ENCODE measurements at regions not wholly inside any gene's neighbourhood (a gene's known extent, or its start where the extent isn't known, plus 50 kb on each side); places are given as distances from the start of the nearest gene placed in this dataset.

- Histone ChIP-seq H3K4me3 (ENCODE audit: low read length) (no peak overlapping the region), H3K4me2 (ENCODE audit: low read length) (no peak overlapping the region), H3F3A (ENCODE audit: insufficient read depth, low read length, poor library complexity, severe bottlenecking) (no peaks in the 10 kb centered on the region), H3K9me2 (ENCODE audit: insufficient read depth, low read length) (no peaks in the 10 kb centered on the region), H3K27me3 (ENCODE audit: insufficient read depth, low read depth, low read length) (no peaks in the 10 kb centered on the region), H3K79me2 (replicated peaks; ENCODE audit: insufficient read depth, low read length) (no peaks in the 10 kb centered on the region), H4K20me1 (ENCODE audit: insufficient read depth) (no peaks in the 10 kb centered on the region), H3K9ac (ENCODE audit: low read length) (no peak overlapping the region), H3K27ac (ENCODE audit: low read length) (no peak overlapping the region), H3K9me3 (ENCODE audit: low read length) (no peaks in the 10 kb centered on the region), H3K36me3 (ENCODE audit: insufficient read depth, low read length) (no peaks in the 10 kb centered on the region), H2AFZ (ENCODE audit: low read depth, low read length) (no peak overlapping the region)
- TF ChIP-seq POLR2AphosphoS5 (IDR thresholded peaks at IDR 0.05): no peak
- no peak for TF ChIP-seq REST (IDR thresholded peaks at IDR 0.05; ENCODE audit: borderline replicate concordance)
- no peak for TF ChIP-seq SMC3 (conservative IDR thresholded peaks at IDR 0.05; ENCODE audit: poor library complexity)
- no peak for TF ChIP-seq MXI1 (conservative IDR thresholded peaks at IDR 0.05; ENCODE audit: poor library complexity, severe bottlenecking)
- no peak for TF ChIP-seq EP300 (conservative IDR thresholded peaks at IDR 0.05; ENCODE audit: poor library complexity, severe bottlenecking)
- no peak for TF ChIP-seq EZH2 (IDR thresholded peaks at IDR 0.05; ENCODE audit: borderline replicate concordance, insufficient read depth, low read length, poor library complexity, severe bottlenecking)
Observed at GRCh38 chr1:112319371-112320040, 76.5 kb upstream of the CTTNBP2NL start.

- H4K20me1 ChIP-seq (ENCODE audit: insufficient read depth): no peaks in the 10 kb centered on the region
- no peak overlapping the region for H3K4me2 ChIP-seq (ENCODE audit: low read length)
- H3K36me3 ChIP-seq (ENCODE audit: insufficient read depth, low read length): no peaks in the 10 kb centered on the region
- H3K9me2 ChIP-seq (ENCODE audit: insufficient read depth, low read length): no peaks in the 10 kb centered on the region
- no peaks in the 10 kb centered on the region for H3K79me2 ChIP-seq (replicated peaks; ENCODE audit: insufficient read depth, low read length)
- no peaks in the 10 kb centered on the region for H3F3A ChIP-seq (ENCODE audit: insufficient read depth, low read length, poor library complexity, severe bottlenecking)
- H3K27me3 ChIP-seq (ENCODE audit: insufficient read depth, low read depth, low read length): no peaks in the 10 kb centered on the region
- TF ChIP-seq EP300 (conservative IDR thresholded peaks at IDR 0.05; ENCODE audit: poor library complexity, severe bottlenecking) (no peak), POLR2AphosphoS5 (IDR thresholded peaks at IDR 0.05) (no peak), REST (IDR thresholded peaks at IDR 0.05; ENCODE audit: borderline replicate concordance) (no peak), SMC3 (conservative IDR thresholded peaks at IDR 0.05; ENCODE audit: poor library complexity) (no peak)
- H2AFZ ChIP-seq (ENCODE audit: low read depth, low read length): no peak overlapping the region
- no peaks in the 10 kb centered on the region for H3K9me3 ChIP-seq (ENCODE audit: low read length)
- H3K27ac ChIP-seq (ENCODE audit: low read length): no peak overlapping the region
- no peak overlapping the region for H3K4me3 ChIP-seq (ENCODE audit: low read length)
- H3K9ac ChIP-seq (ENCODE audit: low read length): no peak overlapping the region
Observed at GRCh38 chr1:112320058-112320457, 76.0 kb upstream of the CTTNBP2NL start.
